Prostate gland (tissue), 2 donors: ENCODE measurements at regions not wholly inside any gene's neighbourhood (a gene's known extent, or its start where the extent isn't known, plus 50 kb on each side); places are given as distances from the start of the nearest gene placed in this dataset.

Source experiments
- DNase-seq: peaks from one replicate; pipeline ENCODE4 v3.0.0-alpha.2; 2019; ENCODE audit warnings: low spot score
- H3K27ac ChIP-seq, 2 donors: fragments of 200-600 bp; sonication (generic); 2 replicates each; pipeline ENCODE4 v1.5.1; 2017 to 2019
- H3K27me3 ChIP-seq: fragments of 200-600 bp; sonication (generic); replicated peaks from 2 replicates; pipeline ENCODE4 v1.5.1; 2019; ENCODE audit not compliant: insufficient read depth
- H3K36me3 ChIP-seq, 2 donors: fragments of 200-600 bp; sonication (generic); 1 replicate in 1 of 2; 2 replicates in 1 of 2; pipeline versions ENCODE4 v1.5.1 to v1.8.1; 2017 to 2019
- H3K4me1 ChIP-seq: fragments of 200-600 bp; sonication (generic); replicated peaks from 2 replicates; pipeline ENCODE4 v1.5.1; 2019
- H3K4me3 ChIP-seq, 2 donors: fragments of 200-600 bp; sonication (generic); 2 replicates each; pipeline ENCODE4 v1.5.1; 2017 to 2019
- H3K9me3 ChIP-seq: fragments of 200-600 bp; sonication (generic); 2 replicates; pipeline ENCODE4 v1.5.1; 2017
- CTCF ChIP-seq, 4 experiments: fragments of 200-600 bp in 2 of 4; fragments of 450-650 bp in 2 of 4; sonication (generic) in 2 of 4; IDR thresholded peaks; 1 replicate in 3 of 4; 2 replicates in 1 of 4; pipeline ENCODE4 v1.5.1; 2016 to 2019; ENCODE audit warnings: antibody characterized with exemption in 4 of 4, mild to moderate bottlenecking in 2 of 4, moderate library complexity in 2 of 4
- POLR2A ChIP-seq: fragments of 450-650 bp; IDR thresholded peaks from one replicate; pipeline ENCODE4 v1.6.1; 2016; ENCODE audit warnings: antibody characterized with exemption, mild to moderate bottlenecking
- POLR2AphosphoS5 ChIP-seq: sonication (generic); formaldehyde crosslinking; IDR thresholded peaks from one replicate; pipeline ENCODE4 v1.6.1; 2017; ENCODE audit warnings: antibody characterized with exemption
- WGBS: methylation state at CpG from one replicate; pipeline ENCODE4 v1.1.5; 2018; 5-methylcytosine and 5-hydroxymethylcytosine counted together
- intact Hi-C: fragments of 100-400 bp; cut with DNase I; formaldehyde crosslinking; loops from one replicate; pipeline ENCODE4 v1.14.2; 2022

DNA sequence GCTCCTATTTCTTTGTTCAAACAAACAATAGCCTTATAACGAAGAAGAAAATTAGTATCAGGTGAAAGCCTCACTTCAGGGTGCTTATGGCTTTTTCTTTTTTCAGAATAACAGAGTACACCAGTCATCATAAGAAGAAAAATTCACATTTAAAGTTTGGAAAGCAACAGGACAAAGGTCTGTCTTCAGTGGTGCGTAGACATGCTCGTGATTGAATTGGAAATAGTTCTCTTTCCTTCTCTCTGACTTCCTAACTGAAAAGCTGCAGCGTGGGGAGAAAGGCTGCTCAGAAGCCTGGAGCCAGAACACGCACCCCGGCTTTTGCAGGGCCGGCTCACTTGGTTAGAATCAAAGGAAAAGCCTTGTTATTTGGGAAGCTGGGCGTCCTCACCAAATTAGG lies 127.6 kb upstream of the ZNF516 start:
- no peak overlapping the region for H3K4me3 ChIP-seq
- H3K36me3 ChIP-seq, result no peaks in the 10 kb centered on the region
- no peaks in the 10 kb centered on the region for H3K4me1 ChIP-seq
- no peaks in the 10 kb centered on the region for H3K9me3 ChIP-seq
- no peaks in the 10 kb centered on the region for H3K27me3 ChIP-seq
- TF ChIP-seq POLR2AphosphoS5 (no peak), CTCF (IDR thresholded peaks at IDR 0.05) (no peak), POLR2A (no peak)
- H3K27ac ChIP-seq, result peak overlapping the region; percentile 20 to 78
- no peak for DNase-seq
- intact Hi-C loops, result loop anchor here (5.0 kb wide), 1 partner anchor 65 kb away; no protein-coding TSS in a partner anchor
- 33% methylated on average over 8 of the region's 8 CpGs for WGBS

- H3K36me3 ChIP-seq, result no peaks in the 10 kb centered on the region
- H3K27ac ChIP-seq, result peak overlapping the region; percentile 78 to 84
- H3K27me3 ChIP-seq, result no peaks in the 10 kb centered on the region
- H3K4me3 ChIP-seq, result no peak overlapping the region
- TF ChIP-seq POLR2AphosphoS5 (no peak), POLR2A (no peak), CTCF (IDR thresholded peaks at IDR 0.05) (no peak)
- H3K4me1 ChIP-seq, result no peaks in the 10 kb centered on the region
- 7% methylated on average over 12 of the region's 12 CpGs for WGBS
- peak; percentile 9 for DNase-seq
- intact Hi-C loops, result loop anchor here (2.0 to 5.0 kb wide), 3 partner anchors 65 to 223 kb away; no protein-coding TSS in a partner anchor
- no peaks in the 10 kb centered on the region for H3K9me3 ChIP-seq
Measured at GRCh38 chr18:76621782-76622495, 126.9 kb upstream of the ZNF516 start.

DNA sequence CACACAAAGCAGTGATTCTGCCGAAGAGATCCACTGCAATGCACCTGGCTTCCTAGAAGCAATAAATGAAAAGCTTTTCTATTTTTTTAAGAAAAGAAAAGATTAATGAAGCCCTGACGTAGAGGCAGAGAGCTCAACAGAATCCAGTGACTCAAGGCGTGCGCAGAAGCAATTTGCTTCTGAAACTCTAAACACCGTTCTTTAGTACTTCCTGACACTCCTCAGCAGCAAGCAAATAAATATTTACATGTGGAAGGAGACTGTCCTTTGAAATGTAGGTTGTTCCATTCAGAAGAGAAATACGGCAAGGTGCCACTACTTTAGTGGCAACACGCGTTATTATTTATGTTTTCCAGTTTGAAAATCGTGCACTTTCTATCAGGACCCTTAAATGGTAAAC lies 126.2 kb upstream of the ZNF516 start:
- Histone ChIP-seq H3K4me1 (no peaks in the 10 kb centered on the region), H3K4me3 (no peak overlapping the region)
- intact Hi-C loops, result loop anchor here (2.0 to 5.0 kb wide), 3 partner anchors 66 to 222 kb away; no protein-coding TSS in a partner anchor

GRCh38 chr18:76620321-76621170 lies 125.5 kb upstream of the ZNF516 start:
- H3K27ac ChIP-seq, result peak overlapping the region; percentile 78 to 84
- H3K4me1 ChIP-seq, result no peaks in the 10 kb centered on the region
- peak overlapping the region; percentile 6 to 19 for H3K4me3 ChIP-seq
- no peaks in the 10 kb centered on the region for H3K36me3 ChIP-seq
- intact Hi-C loops, result loop anchor here (2.0 to 5.0 kb wide), 3 partner anchors 67 to 222 kb away; no protein-coding TSS in a partner anchor
- 7% methylated on average over 30 of the region's 30 CpGs for WGBS
- H3K27me3 ChIP-seq, result no peaks in the 10 kb centered on the region
- DNase-seq, result peak; percentile 42
- H3K9me3 ChIP-seq, result no peaks in the 10 kb centered on the region
- TF ChIP-seq POLR2AphosphoS5 (no peak), CTCF (IDR thresholded peaks at IDR 0.05) (peak; percentile 21 to 57 (median 48))

More for the DNA sequence above, 126.2 kb upstream of the ZNF516 start:
- Histone ChIP-seq H3K27ac (peak overlapping the region; percentile 78 to 84), H3K36me3 (no peaks in the 10 kb centered on the region), H3K27me3 (no peaks in the 10 kb centered on the region), H3K9me3 (no peaks in the 10 kb centered on the region)
- no peak for DNase-seq
- WGBS, result 16% methylated on average over 9 of the region's 9 CpGs
- TF ChIP-seq POLR2AphosphoS5 (peak; percentile 28), POLR2A (no peak)

DNA sequence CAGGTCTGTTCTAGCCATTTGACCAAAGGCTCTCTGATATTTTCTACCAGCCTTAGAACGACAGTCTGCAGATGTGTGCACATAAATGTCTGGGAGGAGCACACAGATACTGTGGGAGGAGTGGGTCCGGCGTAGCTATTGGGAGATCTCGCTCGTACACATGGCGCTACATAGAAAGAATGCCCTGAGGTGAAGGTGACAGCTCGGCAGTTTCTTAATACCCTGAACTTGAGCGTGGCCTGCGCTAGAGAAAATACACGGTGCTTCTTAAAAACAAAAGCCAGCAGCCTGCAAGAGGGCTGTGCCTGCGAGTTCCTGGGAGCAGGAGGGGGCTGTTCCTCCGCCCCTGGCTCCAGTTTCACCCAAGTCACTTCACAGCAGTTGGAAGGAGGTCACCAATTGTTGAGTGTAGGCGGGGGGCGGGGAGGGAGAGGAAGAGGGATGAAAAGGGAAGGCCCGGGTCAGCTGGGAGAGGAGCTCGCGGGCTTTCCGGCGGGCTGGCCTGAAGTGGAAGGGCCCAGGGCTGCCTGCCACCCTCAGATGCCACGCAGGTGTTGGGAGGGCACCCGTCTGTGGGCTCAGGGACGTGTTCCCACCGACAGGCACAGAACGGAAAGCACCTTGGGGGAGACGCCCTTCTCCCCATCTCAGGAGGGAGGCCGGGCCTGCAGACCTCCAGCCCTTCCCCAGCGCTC lies 124.7 kb upstream of the ZNF516 start:
- intact Hi-C loops, result loop anchor here (2.0 to 10.0 kb wide), 4 partner anchors 68 to 221 kb away; partner anchors contain the start of gene ZNF516
- peak overlapping the region; percentile 6 to 19 for H3K4me3 ChIP-seq
- peak overlapping the region; percentile 78 to 84 for H3K27ac ChIP-seq
- TF ChIP-seq POLR2AphosphoS5 (no peak), POLR2A (peak; percentile 33)
- no peaks in the 10 kb centered on the region for H3K9me3 ChIP-seq
- no peaks in the 10 kb centered on the region for H3K27me3 ChIP-seq
- H3K36me3 ChIP-seq, result no peaks in the 10 kb centered on the region
- H3K4me1 ChIP-seq, result no peaks in the 10 kb centered on the region
- DNase-seq, result peak; percentile 45
- WGBS, result 8% methylated on average over 27 of the region's 27 CpGs
